Sigmoid colon (tissue), 6 donors: ENCODE measurements at regions not wholly inside any gene's neighbourhood (a gene's known extent, or its start where the extent isn't known, plus 50 kb on each side); places are given as distances from the start of the nearest gene placed in this dataset.
A peak's percentile ranks its signal among the peaks of the same experiment; 100 is the strongest.

ENCODE experiments used
- DNase-seq: peaks from one replicate; pipeline ENCODE4 v3.0.0-alpha.2; 2019
- H3K27ac ChIP-seq, 4 donors: fragments of 200-600 bp; sonication (generic); one replicate each; pipeline ENCODE4 v1.5.1; 2016 to 2019; ENCODE audit warnings: mild to moderate bottlenecking in 1 of 4
- H3K27me3 ChIP-seq, 3 donors: fragments of 200-600 bp; sonication (generic); one replicate each; pipeline ENCODE4 v1.5.1; 2019; ENCODE audit warnings: mild to moderate bottlenecking in 1 of 3
- H3K36me3 ChIP-seq, 4 donors: fragments of 200-600 bp; sonication (generic); one replicate each; pipeline ENCODE4 v1.5.1; 2016 to 2019
- H3K4me1 ChIP-seq, 4 donors: fragments of 200-600 bp; sonication (generic); one replicate each; pipeline ENCODE4 v1.5.1; 2017 to 2019
- H3K4me3 ChIP-seq, 4 donors: fragments of 200-600 bp; sonication (generic); one replicate each; pipeline ENCODE4 v1.5.1; 2017 to 2019; ENCODE audit warnings: mild to moderate bottlenecking in 2 of 4, moderate library complexity in 1 of 4
- H3K9me3 ChIP-seq, 4 donors: fragments of 200-600 bp in 3 of 4; sonication (generic) in 3 of 4; one replicate each; pipeline versions ENCODE4 v1.5.1 to v1.6.1; 2013 to 2019
- CTCF ChIP-seq, 4 experiments: fragments of 450-650 bp in 3 of 4; fragments of 200-600 bp in 1 of 4; IDR thresholded peaks; one replicate each; pipeline ENCODE4 v1.5.1; 2016 to 2019; ENCODE audit warnings: antibody characterized with exemption in 4 of 4, mild to moderate bottlenecking in 3 of 4, moderate library complexity in 2 of 4
- EP300 ChIP-seq, 4 donors: sonication (generic); formaldehyde crosslinking; IDR thresholded peaks; one replicate each; pipeline ENCODE4 v1.6.1; 2017; ENCODE audit warnings: antibody characterized with exemption in 4 of 4
- POLR2A ChIP-seq, 2 donors: fragments of 450-650 bp; IDR thresholded peaks; one replicate each; pipeline ENCODE4 v1.6.1; 2016; ENCODE audit warnings: antibody characterized with exemption in 2 of 2, mild to moderate bottlenecking in 2 of 2, moderate library complexity in 2 of 2
- POLR2AphosphoS5 ChIP-seq, 4 donors: sonication (generic); formaldehyde crosslinking; IDR thresholded peaks; one replicate each; pipeline ENCODE4 v1.6.1; 2017; ENCODE audit warnings: antibody characterized with exemption in 4 of 4
- WGBS, 2 donors: extraction: QIAGEN DNeasy Blood & Tissue Kit; methylation state at CpG; one replicate each; pipeline ENCODE4 v1.1.7; 2013; 5-methylcytosine and 5-hydroxymethylcytosine counted together
- intact Hi-C: fragments of 100-400 bp; cut with DNase I; formaldehyde crosslinking; loops from one replicate; pipeline ENCODE4 v1.15.1; 2023
- donor health status: healthy with polysubstance abuse.
- donor health status: healthy.

- no peak for DNase-seq
- H3K4me3 ChIP-seq: no peak overlapping the region
- H3K27ac ChIP-seq: peak overlapping the region in 2 of 4 donors; percentile 67 to 74
- TF ChIP-seq POLR2A (IDR thresholded peaks at IDR 0.05) (no peak), CTCF (IDR thresholded peaks at IDR 0.05) (no peak), EP300 (IDR thresholded peaks at IDR 0.05) (no peak), POLR2AphosphoS5 (IDR thresholded peaks at IDR 0.05) (no peak)
- no peaks in the 10 kb centered on the region for H3K36me3 ChIP-seq
- intact Hi-C loops: no loop called here
- no peaks in the 10 kb centered on the region for H3K27me3 ChIP-seq
- no peaks in the 10 kb centered on the region for H3K9me3 ChIP-seq
- 86 to 90% methylated on average over 5 of the region's 5 CpGs for WGBS, 2 donors
- peaks cover 0 to 38% (median 20%) of the 10 kb centered on the region in 4 donors for H3K4me1 ChIP-seq
These were observed 231.7 kb upstream of the GATB start for GRCh38 chr4:151992332-151993154.

GRCh38 chr4:151991884-151992167 lies 231.0 kb upstream of the GATB start:
- Histone ChIP-seq H3K4me3 (no peak overlapping the region), H3K27ac (peak overlapping the region in 3 of 4 donors; percentile 34 to 74 (median 67)), H3K9me3 (no peaks in the 10 kb centered on the region), H3K36me3 (no peaks in the 10 kb centered on the region), H3K4me1 (peaks cover 0 to 38% (median 20%) of the 10 kb centered on the region in 4 donors), H3K27me3 (no peaks in the 10 kb centered on the region)
- DNase-seq: no peak
- 58 to 68% methylated on average over 2 of the region's 2 CpGs for WGBS, 2 donors
- TF ChIP-seq POLR2AphosphoS5 (IDR thresholded peaks at IDR 0.05): no peak
- no peak for TF ChIP-seq CTCF (IDR thresholded peaks at IDR 0.05)
- no peak for TF ChIP-seq EP300 (IDR thresholded peaks at IDR 0.05)
- TF ChIP-seq POLR2A (IDR thresholded peaks at IDR 0.05): no peak
- intact Hi-C loops: no loop called here

- Histone ChIP-seq H3K27me3 (no peaks in the 10 kb centered on the region), H3K4me1 (peaks cover 0 to 38% (median 20%) of the 10 kb centered on the region in 4 donors), H3K36me3 (no peaks in the 10 kb centered on the region), H3K9me3 (no peaks in the 10 kb centered on the region), H3K4me3 (no peak overlapping the region), H3K27ac (peak overlapping the region in 3 of 4 donors; percentile 34 to 74 (median 67))
- 73 to 86% methylated on average over 10 of the region's 10 CpGs for WGBS, 2 donors
- TF ChIP-seq POLR2AphosphoS5 (IDR thresholded peaks at IDR 0.05): peak in 1 of 4 donors; percentile 8
- no peak for TF ChIP-seq EP300 (IDR thresholded peaks at IDR 0.05)
- no peak for TF ChIP-seq CTCF (IDR thresholded peaks at IDR 0.05)
- DNase-seq: no peak
- intact Hi-C loops: no loop called here
These were observed 230.4 kb upstream of the GATB start for GRCh38 chr4:151991001-151991883.

- no peaks in the 10 kb centered on the region for H3K36me3 ChIP-seq
- H3K4me3 ChIP-seq: no peak overlapping the region
- DNase-seq: no peak
- H3K27ac ChIP-seq: peak overlapping the region in 3 of 4 donors; percentile 7 to 74 (median 67)
- H3K4me1 ChIP-seq: peaks cover 0 to 38% (median 20%) of the 10 kb centered on the region in 4 donors
- no peaks in the 10 kb centered on the region for H3K9me3 ChIP-seq
- TF ChIP-seq CTCF (IDR thresholded peaks at IDR 0.05) (no peak), POLR2A (IDR thresholded peaks at IDR 0.05) (no peak), POLR2AphosphoS5 (IDR thresholded peaks at IDR 0.05) (no peak), EP300 (IDR thresholded peaks at IDR 0.05) (no peak)
- H3K27me3 ChIP-seq: no peaks in the 10 kb centered on the region
- intact Hi-C loops: no loop called here
- WGBS, 2 donors: 70 to 76% methylated on average over 4 of the region's 4 CpGs
These were observed 229.4 kb upstream of the GATB start for GRCh38 chr4:151990201-151990600.
